CMK (cell line): ENCODE measurements at regions not wholly inside any gene's neighbourhood (a gene's known extent, or its start where the extent isn't known, plus 50 kb on each side); places are given as distances from the start of the nearest gene placed in this dataset.
"Not testable (repeated sequence)": the region's sequence is repeated elsewhere in the genome, so short reads cannot be mapped to it uniquely, and the experiment has no call there.

Experiments
- DNase-seq: peaks from one replicate; pipeline ENCODE4 v3.0.0-alpha.2; 2010; ENCODE audit warnings: low read depth

- DNase-seq, result no peak
Measured at GRCh38 chr15:66635817-66636216, 66.2 kb upstream of the SMAD6 start.

- not testable (repeated sequence) for DNase-seq
Measured at GRCh38 chr15:66637044-66637443, 65.0 kb upstream of the SMAD6 start.

GRCh38 chr15:66638377-66638776, 63.7 kb upstream of the SMAD6 start:
- no peak for DNase-seq

GRCh38 chr15:66641485-66642315, 60.3 kb upstream of the SMAD6 start:
- no peak for DNase-seq

DNA sequence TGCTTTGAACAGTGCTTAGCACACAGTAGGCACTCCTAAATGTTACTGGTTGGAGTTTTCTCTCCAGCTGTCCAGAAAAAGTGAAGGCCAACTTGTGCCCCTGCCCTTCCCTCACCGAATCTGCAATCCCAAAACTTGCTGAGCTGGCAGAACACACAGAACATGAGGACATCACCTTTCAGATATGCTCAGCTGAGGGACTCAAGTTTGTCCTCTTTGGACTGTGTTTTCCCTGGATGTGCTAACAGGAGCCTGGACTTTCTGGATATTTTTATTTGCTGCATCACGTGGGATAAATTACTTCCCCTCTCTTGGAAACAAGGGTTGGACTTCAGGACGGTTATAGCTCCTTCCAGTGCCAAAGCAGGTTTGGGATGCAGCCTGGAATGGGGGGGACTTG, 59.5 kb upstream of the SMAD6 start:
- no peak for DNase-seq

GRCh38 chr15:66643033-66643432, 59.0 kb upstream of the SMAD6 start:
- no peak for DNase-seq

- no peak for DNase-seq
Measured at GRCh38 chr15:66644000-66644787, 57.8 kb upstream of the SMAD6 start.

GRCh38 chr15:66644869-66645268, 57.2 kb upstream of the SMAD6 start:
- no peak for DNase-seq

- no peak for DNase-seq
Measured at GRCh38 chr15:66646308-66646707, 55.7 kb upstream of the SMAD6 start.

- no peak for DNase-seq
Measured at GRCh38 chr15:66646799-66647198, 55.2 kb upstream of the SMAD6 start.

DNA sequence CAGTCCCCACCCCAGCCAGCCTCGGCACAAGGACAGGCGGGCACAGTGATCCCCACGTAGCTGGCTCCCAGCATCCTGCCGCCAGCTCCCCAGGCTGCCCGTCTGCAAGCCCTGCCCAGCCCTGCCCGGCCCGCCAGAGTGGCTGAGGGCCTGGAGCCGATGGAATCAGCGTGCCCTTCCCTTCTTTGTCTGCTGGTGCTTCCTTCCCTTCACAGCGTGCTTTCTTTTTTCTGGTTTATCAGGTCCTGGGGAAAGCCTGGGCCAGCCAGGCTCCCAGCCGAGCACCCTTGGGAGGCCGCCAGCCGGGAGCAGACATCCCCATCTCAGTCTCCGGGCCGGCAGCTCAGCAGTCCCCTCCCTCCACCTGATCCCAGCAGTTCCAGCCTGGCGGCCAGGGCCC, 54.7 kb upstream of the SMAD6 start:
- no peak for DNase-seq

GRCh38 chr15:66648588-66648987, 53.4 kb upstream of the SMAD6 start:
- no peak for DNase-seq

- no peak for DNase-seq
Measured at GRCh38 chr15:66649235-66649984, 52.6 kb upstream of the SMAD6 start.

DNA sequence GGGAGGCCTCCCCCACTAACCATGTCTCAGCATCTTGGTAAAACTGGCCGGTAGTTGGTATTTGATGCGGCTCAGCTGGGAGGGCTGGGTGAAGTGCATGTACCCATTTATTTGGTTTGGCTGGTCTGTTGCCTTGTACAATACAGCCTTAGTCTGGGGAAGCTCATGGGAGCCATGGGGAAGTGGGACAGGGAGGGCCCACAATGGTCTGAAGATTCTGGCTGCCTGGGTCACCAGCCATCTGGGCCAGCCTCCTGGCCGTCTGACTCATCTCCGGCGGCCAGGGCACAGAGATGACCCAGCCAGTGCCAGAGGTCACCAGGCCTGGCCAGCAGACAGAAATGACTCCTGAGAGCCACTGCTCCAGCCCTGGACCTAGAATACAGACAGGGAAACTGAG, 51.6 kb upstream of the SMAD6 start:
- no peak for DNase-seq

- no peak for DNase-seq
Measured at GRCh38 chr15:66651198-66651597, 50.8 kb upstream of the SMAD6 start.

- no peak for DNase-seq
Measured at GRCh38 chr15:66651913-66652642, 50.0 kb upstream of the SMAD6 start.
